HG03439 (cell line): ENCODE measurements at regions not wholly inside any gene's neighbourhood (a gene's known extent, or its start where the extent isn't known, plus 50 kb on each side); places are given as distances from the start of the nearest gene placed in this dataset.

Experiments used
- ATAC-seq: cut with Tn5 transposase; IDR thresholded peaks from one replicate; pipeline ENCODE4 v1.9.1; 2021; ENCODE audit warnings: mild to moderate bottlenecking, moderate library complexity; ENCODE audit not compliant: unreplicated experiment

DNA sequence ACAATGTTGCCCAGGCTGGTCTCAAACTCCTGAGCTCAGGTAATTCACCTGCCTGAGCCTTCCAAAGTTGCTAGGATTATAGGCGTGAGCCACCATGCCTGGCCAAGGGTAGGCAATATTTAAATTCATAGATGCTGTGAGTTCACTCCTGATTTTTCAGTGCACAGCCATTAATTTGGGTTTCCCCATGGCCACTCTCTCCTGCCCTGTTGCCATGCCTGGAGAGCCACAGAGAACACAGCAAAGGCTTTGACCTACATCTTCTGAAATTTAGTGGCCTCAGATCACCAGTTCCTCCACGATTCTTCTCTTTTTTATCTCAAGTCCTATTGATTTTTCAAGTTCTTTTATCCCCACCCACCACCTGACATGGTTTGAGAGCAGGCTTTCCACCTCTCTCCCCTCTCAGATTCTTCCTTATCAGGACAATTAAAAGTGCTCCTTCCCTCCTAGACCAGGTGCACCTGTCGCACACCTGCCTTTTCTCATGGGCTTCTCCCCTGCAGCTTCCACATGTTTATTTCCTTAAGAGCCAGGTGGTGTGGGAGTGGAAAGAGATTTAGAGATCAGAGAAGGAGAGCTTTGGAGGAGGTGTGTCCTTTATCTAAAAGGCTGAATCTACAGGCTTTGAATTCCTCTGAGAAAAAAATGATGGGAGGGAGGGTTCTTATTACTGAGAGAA, 123.8 kb downstream of the ADRA2A start:
- ATAC-seq = no peak

DNA sequence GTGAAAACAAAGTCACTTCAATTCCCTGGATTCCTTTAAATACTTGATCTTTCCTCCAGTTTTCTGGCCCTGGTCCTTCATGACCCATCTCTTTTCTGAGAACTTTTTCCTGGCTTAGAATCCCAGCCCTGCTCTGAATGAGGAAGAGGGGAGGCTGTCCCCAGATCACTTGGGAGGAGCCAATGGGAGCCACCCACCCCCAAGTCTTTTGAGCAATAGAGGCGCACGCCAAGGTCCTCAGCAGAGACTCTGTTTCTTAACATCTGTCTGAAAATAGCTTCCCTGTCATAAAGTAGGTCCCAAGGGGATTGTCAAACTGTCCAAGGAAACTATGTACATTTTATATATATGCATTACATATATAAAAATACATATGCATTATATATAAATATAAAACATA, 126.8 kb downstream of the ADRA2A start:
- ATAC-seq = no peak

DNA sequence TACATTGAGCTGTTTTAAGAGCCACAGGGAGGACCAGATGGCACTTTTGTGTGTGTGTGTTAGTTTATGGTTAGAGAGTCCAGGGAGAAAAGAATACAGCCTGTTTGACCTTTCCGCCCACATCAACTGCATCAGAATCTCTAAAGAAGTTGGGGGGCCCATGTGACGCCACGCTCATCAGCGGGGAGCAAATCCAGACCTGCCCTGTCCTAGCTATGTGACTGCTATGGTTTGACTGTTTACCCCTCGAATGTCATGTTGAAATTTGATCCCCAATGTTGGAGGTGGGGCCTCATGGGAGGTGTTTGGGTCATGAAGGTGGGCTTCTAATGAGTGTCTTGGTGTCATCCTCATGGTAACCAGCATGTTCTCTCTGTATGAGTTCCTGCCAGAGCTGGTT, 128.0 kb downstream of the ADRA2A start:
- no peak for ATAC-seq

DNA sequence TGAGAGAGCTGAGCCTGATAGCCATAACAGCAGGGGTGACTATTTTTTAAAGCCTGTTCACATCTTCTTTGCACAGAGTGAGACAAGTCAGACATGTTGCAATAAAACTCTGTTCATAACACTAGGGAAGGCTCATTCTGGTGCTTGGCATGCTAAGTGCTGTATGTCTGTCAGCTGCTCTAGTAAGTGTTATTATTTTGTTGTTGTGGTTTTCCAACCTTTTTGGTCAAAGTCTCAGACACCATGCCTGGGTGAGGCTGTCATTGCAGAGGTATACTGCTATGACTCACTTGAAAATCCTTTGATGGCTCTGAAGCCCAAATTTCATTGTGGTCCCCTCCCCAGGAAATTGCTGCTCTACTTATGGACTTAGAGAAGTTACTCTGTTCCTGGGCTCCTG, 129.7 kb downstream of the ADRA2A start:
- ATAC-seq = no peak

DNA sequence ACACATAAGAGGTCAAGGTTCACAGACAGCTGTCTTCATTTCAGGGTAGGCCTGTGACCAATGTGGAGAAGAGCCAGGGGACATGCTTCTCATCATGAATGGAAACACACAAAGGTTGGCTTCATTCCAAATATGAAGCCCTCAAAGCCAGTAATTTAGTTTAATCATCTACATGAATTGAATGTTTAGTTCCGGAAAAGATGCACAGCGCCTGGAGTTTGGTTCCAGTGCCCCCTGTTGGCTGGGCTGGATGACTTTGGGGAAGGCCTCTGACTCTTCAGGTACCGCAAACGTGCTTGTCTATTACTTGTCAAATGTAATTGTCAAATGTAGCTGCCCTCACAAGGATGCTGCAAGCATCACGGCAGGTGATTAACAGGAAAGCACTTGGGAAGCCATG, 130.7 kb downstream of the ADRA2A start:
- no peak for ATAC-seq

DNA sequence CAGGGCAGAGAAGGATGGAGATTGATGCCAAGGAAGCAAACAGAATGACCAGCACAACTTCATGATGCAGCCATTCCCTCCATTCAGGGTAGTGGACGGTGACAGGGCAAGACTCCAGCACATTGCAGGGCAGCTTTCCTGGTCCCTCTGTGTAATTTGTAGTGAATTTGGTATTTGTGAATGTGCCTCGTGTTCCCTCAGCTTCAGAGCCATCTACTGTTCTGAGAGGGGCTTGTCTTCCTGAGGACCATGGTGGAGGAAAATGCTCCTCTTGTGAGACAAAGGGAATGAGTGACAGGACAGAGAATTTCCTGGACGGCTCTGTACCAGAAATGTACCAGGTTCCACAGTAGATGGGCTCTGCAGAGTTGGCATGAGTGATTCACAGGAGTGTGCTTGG, 132.1 kb downstream of the ADRA2A start:
- ATAC-seq = no peak

DNA sequence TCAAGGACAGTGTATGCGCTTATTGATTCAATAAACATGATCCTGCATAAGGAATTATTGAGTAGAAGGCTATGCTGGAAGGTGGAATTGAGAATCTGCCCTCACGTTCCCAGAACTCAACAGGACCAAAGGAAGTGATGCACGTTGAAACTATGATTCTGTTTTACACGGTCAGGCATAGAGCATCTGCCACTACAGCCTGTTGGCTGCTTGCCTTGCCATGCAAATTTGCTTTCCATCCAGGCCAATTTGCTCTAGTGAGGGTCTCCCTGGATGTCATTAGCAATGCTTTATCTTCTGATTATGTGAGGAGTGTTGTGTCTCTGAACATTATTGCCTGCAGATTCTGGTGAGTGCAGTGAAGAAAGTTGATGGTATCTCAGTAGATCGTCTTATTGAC, 132.9 kb downstream of the ADRA2A start:
- ATAC-seq = no peak

DNA sequence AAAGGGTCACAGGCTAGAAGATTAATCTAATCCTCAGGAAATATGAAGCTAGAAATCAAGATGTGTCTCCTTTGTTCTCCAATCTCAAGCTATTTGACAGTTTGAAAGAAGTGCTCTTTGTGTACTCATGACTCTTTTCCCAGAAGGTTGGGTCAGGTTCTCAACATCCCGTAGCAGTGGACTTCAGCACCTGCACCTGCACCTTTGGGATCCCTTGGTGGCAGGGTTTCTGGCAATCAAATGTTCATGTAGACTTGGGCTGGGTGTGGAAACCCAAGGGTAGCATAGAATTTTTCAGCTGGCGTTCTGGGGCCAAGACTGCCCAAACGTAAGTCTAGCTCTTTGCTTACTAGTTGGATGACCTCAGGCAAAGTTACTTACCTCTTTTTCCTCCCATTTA, 134.4 kb downstream of the ADRA2A start:
- ATAC-seq = no peak

DNA sequence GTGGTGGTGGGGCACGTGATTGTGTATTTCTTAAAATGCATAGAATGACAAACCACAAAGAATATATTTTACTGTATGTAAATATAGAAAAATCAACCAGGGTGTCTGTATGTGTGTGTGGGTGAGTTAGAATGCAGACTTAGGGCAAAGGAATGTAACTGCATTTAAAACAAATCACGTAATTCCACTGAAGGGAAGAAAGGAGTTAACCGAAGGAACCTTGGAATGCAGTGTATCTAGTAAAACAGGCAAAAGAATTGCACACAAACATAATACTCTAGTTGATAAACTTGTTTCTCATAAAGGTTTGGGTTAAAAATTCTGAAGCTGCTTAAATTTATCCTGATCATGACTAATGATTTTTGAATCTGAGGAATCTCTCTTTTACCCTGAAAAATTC, 134.9 kb downstream of the ADRA2A start:
- no peak for ATAC-seq

DNA sequence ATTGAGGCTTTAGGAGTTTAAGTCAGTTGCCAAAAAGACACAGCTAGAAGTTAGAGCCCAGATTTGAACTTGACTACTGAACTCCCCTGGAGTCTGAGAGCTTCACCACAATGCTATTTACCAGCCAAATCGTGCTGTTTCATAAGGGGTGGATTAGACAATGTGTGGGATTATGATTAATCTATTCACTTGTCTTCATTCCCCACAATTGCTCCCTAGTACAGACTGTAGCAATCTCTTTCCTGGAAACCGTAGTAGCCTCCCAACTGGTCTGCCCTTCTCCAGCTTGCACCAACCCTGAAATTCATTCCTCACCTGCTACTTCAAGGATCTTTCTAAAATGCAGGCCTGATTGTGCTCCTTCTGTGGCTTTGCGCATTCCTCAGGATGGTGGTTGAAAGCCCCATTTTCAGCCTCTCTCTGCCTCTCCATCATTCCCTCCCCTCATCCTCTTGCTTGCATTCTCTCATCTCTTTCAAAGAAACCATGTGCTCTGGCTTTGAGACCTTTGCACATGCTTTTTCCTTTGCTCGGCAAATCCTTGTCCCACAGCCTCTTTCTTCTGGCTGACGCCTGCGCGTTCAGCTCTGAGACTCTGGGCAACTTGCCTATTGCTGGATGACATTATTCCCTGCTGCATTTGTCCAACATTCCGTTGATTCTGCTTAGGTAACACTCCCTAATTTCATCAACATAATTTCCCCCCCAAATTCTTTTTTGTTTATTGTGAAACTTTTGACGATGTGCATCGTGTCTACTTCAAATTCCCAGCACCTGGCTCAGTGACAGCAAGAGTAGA, 145.1 kb downstream of the ADRA2A start:
- no peak for ATAC-seq

DNA sequence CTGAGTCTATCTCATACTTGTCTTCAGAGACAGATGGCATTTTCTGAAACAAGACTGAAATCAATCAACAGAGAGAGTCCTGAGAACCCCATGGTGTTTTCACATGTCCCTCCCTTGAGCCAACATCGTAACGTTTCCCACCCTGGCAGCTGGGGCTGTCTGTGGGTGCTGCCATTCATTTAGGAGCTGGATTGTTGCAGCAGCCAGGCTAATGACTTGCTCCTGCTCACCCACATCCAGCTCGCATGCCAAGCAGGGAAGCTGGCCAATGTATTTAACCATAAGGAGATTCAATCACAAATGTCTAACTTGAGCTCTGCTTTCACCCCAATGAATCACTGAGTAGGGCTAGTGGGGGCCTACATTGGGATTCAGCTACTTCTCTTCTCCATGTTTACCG, 146.1 kb downstream of the ADRA2A start:
- no peak for ATAC-seq

DNA sequence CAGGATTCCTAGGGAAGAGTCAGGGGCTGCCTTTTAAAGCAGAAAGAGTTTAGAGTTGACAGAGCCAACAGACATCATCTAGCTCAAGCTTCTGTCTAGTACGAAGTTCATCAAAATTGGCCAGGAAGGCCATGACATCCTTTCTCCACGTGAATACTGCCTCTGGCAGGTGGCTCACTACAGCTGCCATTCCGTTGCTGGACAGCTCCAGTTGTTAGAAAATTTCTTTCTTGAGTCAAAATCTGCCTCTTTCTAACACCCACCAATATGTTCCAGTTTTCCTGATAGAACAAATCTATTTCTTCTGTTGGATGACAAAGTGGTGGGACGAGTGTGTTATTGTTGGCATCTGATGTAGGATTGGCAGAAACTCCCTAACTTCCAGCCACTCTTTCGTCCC, 154.9 kb downstream of the ADRA2A start:
- no peak for ATAC-seq

DNA sequence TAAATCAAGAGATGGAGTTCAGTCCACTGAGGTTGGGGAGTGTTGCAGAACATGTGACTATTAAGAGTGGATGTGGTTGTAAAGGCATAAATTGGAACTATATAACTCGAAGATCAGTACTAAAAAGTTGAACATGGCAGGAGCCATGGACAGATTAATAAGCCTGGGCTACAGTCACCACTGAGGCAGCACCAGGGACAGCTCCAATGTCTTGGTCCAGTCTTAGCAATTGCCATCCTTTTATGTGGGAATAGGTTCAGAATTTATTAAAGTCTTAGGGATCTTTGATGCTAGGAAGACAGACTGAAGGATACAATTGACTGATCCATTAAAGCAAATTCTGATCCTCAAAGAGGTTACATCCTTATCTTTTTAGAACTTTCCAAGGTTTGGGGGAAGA, 156.6 kb downstream of the ADRA2A start:
- no peak for ATAC-seq

DNA sequence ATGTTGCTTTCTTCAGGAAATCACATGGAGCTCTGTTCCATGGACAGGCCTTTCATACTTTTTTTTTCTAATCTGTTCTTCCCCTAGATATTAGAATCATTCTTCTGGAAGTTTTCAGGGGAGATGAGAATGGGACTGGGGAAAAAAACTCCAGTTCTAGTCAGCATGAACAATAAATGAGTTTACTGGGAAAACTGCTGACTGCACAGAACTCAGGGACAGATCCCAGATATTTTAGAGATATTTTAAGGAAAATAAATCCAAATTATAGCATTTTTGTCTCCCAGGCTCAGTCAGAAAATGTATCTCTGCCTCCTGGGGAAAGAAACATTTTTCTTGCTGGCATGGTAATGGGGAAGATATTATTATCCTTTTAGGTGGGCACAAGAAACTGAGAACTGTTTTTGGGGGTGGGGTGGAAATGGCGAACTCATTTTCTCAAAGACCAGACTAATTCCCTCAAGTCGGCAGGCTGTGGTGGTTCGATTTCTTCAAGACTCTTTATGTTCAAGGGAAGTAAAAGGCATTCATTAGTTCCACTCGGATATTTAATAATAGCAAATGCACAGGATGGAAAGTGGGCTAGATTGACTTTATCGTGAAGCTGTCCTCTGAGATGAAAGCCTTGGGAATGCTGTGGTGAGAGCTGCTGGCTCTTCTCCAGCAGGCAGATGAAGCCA, 157.5 kb downstream of the ADRA2A start:
- no peak for ATAC-seq

DNA sequence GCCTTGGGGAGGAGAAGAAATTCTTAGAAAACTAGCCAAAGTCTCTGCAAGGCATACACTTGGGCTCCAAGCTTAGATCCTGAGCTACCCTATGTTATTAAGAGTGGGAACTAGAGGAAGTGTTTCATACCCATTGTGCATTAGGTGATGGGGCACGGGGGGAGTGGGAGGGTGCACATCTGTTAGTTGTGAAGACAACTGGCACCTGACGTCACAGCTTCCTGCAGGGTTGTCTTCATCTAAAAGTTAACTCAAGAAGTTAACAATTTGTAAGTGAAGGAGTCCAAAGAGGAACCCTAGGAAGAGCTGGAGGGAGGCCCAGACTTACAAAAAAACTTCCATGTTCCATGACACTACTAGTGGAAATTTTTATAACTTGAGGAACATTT, 158.1 kb downstream of the ADRA2A start:
- ATAC-seq = no peak

DNA sequence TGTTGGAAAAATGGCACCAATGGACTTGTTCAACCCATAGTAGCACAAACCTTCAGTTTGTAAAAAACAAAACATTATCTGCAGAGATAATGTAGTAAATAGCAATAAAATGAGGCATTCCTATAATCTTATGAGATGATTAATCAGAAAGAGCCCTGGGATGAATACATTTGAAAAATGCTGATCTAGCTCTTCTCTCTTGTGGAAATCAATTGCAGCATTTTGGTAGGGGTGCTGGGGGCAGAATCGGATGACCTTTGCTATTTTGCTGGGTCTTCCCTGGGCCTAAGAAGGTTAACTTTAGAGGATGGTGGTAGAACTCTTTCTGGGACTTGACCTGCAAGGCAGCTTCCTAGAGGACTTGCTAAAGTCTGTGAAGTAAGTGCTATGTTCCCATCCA, 163.5 kb downstream of the ADRA2A start:
- no peak for ATAC-seq

DNA sequence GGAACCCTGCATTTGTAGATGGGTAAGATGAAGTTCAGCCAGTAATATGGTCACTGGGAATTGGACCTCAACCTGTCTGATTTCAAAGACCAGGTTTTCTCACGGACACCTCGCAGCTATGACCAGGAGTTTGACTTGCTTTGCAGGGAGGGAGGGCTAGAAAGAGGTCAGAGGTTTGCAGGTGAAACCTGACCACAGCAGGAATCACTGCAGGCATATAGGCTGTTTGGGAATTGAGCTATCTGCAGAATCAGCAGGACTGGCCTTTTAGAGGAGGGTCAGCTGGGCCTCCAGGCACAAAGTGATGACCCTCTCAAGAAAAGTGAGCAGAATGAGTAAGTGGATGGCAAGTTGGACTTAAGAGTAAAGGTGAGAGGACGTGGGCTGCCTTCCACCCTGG, 166.3 kb downstream of the ADRA2A start:
- no peak for ATAC-seq

DNA sequence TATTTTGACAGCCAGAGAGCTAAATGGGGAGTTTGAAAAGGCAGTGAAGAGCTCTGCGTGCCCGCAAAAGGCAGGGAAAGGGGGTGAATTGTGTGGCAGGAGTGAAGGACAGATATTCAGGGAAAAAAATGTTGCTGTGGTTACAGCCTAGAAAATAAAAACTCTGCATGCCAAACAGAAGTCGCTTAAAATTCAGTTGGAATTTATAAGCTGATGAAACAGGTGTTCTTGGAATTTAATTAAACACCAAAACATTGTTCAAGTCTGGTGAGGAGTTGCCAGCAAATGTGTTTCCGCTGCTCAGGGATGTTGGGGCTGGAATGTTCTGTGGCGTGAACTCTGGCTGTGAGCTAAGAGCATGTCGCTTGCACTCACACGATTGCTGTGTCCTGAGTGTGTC, 169.3 kb downstream of the ADRA2A start:
- ATAC-seq = no peak

DNA sequence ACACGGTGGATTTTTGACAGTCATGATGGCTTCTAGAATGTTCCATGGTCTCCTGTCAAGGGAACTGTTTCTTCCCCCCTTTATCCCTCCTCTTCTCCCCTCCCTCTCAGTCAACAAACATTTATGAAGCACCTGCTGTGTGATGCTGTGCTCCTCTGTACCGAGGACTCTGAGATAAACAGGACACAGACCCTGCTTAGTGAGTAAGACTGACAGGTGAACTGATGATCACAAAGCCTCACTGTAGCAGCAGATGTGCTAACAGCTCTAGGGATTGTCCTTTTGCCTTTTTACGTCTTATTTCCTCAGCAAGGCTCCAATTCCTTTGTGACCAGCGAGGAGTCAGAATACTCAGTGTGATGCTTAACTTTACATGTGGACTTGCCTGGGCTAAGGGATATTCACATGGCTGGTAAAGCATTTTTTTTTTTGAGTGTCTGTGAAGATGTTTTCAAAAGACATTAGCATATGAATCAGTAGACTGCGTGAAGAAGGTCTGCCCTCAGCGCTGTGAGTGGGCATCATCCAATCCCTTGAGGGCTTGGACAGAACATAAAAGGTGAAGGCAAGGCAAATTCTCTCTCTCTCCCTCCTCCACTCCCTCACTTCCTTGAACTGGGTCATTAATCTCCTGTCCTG, 170.1 kb downstream of the ADRA2A start:
- ATAC-seq = no peak

DNA sequence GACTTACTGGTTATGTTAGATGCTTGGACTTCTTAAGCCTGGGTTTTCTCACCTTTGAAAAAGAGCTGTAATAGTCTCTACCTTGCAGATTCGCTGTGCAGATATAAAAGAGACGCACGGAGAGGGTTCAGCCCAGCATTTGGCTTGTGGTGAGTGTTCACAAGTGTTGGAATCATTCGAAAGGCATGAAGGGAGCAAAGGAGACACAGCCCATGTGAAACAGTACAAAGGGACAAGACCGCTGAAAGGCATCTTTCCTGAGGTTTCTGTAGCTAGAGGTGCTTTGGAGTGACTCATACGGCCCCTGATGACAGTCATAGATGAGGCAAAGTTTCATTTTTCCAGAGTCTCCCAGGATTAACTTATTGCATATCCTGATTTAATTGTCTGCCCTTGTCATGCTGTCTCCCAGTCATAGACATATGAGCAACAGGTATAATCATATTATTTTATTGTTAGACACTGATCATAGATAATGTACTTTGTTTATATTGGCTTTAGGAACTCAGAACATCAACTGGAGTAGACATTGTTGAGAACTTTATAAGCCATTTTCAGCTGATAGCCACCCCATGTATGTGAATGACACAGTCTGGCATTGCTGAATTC, 171.1 kb downstream of the ADRA2A start:
- no peak for ATAC-seq

DNA sequence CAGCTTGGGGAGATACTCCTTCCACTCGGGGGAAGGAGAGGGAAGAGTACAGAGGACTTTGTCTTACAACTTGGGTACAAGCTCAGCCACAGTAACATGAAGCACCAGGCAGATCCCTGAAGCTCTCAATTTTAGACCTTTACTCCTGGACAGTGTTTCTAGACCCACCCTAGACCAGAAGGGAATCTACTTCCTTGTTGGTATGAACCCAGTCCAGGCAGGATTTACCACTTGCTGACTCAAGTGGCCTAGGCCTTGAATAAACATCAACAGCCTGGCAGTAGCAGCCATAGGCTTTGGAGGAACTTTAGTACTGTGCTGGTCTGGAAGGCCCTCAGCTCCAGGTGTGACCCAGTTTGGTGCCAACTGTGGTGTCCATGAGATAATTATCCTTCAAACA, 173.1 kb downstream of the ADRA2A start:
- no peak for ATAC-seq
